ENCODE measurements at regions not wholly inside any gene's neighbourhood (a gene's known extent, or its start where the extent isn't known, plus 50 kb on each side); places are given as distances from the start of the nearest gene placed in this dataset.

GRCh38 chr18:67400502-67401117, 115.9 kb downstream of the DSEL start:
- ChIA-PET CTCF (ENCODE audit: partially characterized antibody) (no interaction called here), POLR2A (ENCODE audit: partially characterized antibody) (no interaction called here)
- H3K23me2 ChIP-seq (ENCODE audit: low read depth, low read length) = no peaks in the 10 kb centered on the region
- H4K91ac ChIP-seq (replicated peaks; ENCODE audit: insufficient read length, low read length) = no peak overlapping the region
- no peak overlapping the region for H2BK20ac ChIP-seq (ENCODE audit: low read length)
- H2AFZ ChIP-seq (ENCODE audit: low read length) = no peak overlapping the region
- H3K4me1 ChIP-seq (replicated peaks in 1 of 4; ENCODE audit: control insufficient read depth in 3 of 4, insufficient read depth in 4 of 4, low read length in 3 of 4) = no peaks in the 10 kb centered on the region
- no peak overlapping the region for H2BK120ac ChIP-seq (replicated peaks; ENCODE audit: low read depth, low read length)
- no peak overlapping the region for H2AK5ac ChIP-seq (ENCODE audit: low read depth, low read length)
- H3K27me3 ChIP-seq (replicated peaks in 1 of 4; ENCODE audit: control insufficient read depth in 3 of 4, extremely low read depth in 1 of 4, insufficient read depth in 3 of 4, low read length in 3 of 4) = no peaks in the 10 kb centered on the region
- no peaks in the 10 kb centered on the region for H3K9me3 ChIP-seq (ENCODE audit: insufficient read depth in 2 of 2, low read depth in 1 of 2, low read length in 1 of 2)
- H2BK15ac ChIP-seq (ENCODE audit: low read length) = no peak overlapping the region
- H4K8ac ChIP-seq (ENCODE audit: extremely low read depth, insufficient read depth, low read length) = no peak overlapping the region
- no peak overlapping the region for H3K14ac ChIP-seq (ENCODE audit: insufficient read length)
- WGBS, 2 experiments (ENCODE audit: extremely low coverage in 1 of 2, insufficient coverage in 1 of 2, insufficient read length in 1 of 2, insufficient replicate concordance in 2 of 2, low coverage in 1 of 2, low lambda C conversion rate in 2 of 2, missing lambda C conversion rate in 1 of 2) = 88% methylated on average over 4 of the region's 4 CpGs; no CpG with 5 or more reads in 1 of the 2 experiments
- no peaks in the 10 kb centered on the region for H4K20me1 ChIP-seq (replicated peaks in 1 of 2; ENCODE audit: control insufficient read depth in 1 of 2, insufficient read depth in 2 of 2, low read length in 2 of 2)
- H3K27ac ChIP-seq (ENCODE audit: low read depth, low read length) = no peak overlapping the region
- TF ChIP-seq GABPA (IDR thresholded peaks at IDR 0.05; ENCODE audit: borderline replicate concordance, insufficient read depth, low read length) (no peak), POU5F1 (IDR thresholded peaks at IDR 0.05; ENCODE audit: low read depth, low read length) (no peak), GTF2F1 (IDR thresholded peaks at IDR 0.05; ENCODE audit: borderline replicate concordance, low read depth, low read length) (no peak), POLR2A (IDR thresholded peaks at IDR 0.05; ENCODE audit: control extremely low read depth in 1 of 2, low read depth in 2 of 2, low read length in 2 of 2) (no peak), NANOG (IDR thresholded peaks at IDR 0.05; ENCODE audit: insufficient read depth, low read depth, low read length, poor library complexity, severe bottlenecking) (no peak), HDAC2 (IDR thresholded peaks at IDR 0.05; ENCODE audit: borderline replicate concordance in 1 of 2, low read depth in 2 of 2, low read length in 2 of 2) (no peak), TAF1 (IDR thresholded peaks at IDR 0.05; ENCODE audit: low read depth, low read length) (no peak), EZH2 (IDR thresholded peaks at IDR 0.05; ENCODE audit: low read depth, low read length, severe bottlenecking) (no peak), TCF12 (IDR thresholded peaks at IDR 0.05; ENCODE audit: low read depth, low read length) (no peak), KDM5A (IDR thresholded peaks at IDR 0.05; ENCODE audit: low read length) (no peak)
- no peak overlapping the region for H3K9ac ChIP-seq (replicated peaks in 1 of 4; ENCODE audit: extremely low read depth in 1 of 4, low read depth in 3 of 4, low read length in 3 of 4)
- H3K56ac ChIP-seq (replicated peaks; ENCODE audit: insufficient read length, low read depth, low read length) = no peak overlapping the region
- no peak overlapping the region for H3K4me2 ChIP-seq (ENCODE audit: insufficient read depth in 1 of 2, low read depth in 2 of 2, low read length in 2 of 2)
- no peak overlapping the region for H3K18ac ChIP-seq (ENCODE audit: extremely low read depth, low read length)
- no peak for DNase-seq (ENCODE audit: low read depth in 1 of 2, low spot score in 2 of 2)
- no peak for FAIRE-seq
- no peak overlapping the region for H2BK12ac ChIP-seq (ENCODE audit: low read depth, low read length)
- no peak overlapping the region for H4K5ac ChIP-seq (ENCODE audit: insufficient read length, low read depth, low read length)
- H3K4me3 ChIP-seq (ENCODE audit: extremely low read depth in 1 of 4, insufficient read depth in 2 of 4, low read depth in 3 of 4, low read length in 4 of 4) = no peak overlapping the region
- H2BK5ac ChIP-seq (ENCODE audit: low read depth, low read length) = no peak overlapping the region
- no peaks in the 10 kb centered on the region for H3K79me1 ChIP-seq (ENCODE audit: low read depth, low read length)
- no peak overlapping the region for H3K4ac ChIP-seq (replicated peaks; ENCODE audit: insufficient read length, low read depth, low read length)
- no peaks in the 10 kb centered on the region for H3K36me3 ChIP-seq (ENCODE audit: control insufficient read depth in 2 of 4, insufficient read depth in 4 of 4, low read length in 3 of 4)
- no peaks in the 10 kb centered on the region for H3K79me2 ChIP-seq (ENCODE audit: control insufficient read depth in 1 of 2, insufficient read depth in 2 of 2, low read length in 2 of 2)
- no peak overlapping the region for H3K23ac ChIP-seq (ENCODE audit: insufficient read length)

All from H1 (cell line).